ENCODE measurements at regions not wholly inside any gene's neighbourhood (a gene's known extent, or its start where the extent isn't known, plus 50 kb on each side); places are given as distances from the start of the nearest gene placed in this dataset.

DNA sequence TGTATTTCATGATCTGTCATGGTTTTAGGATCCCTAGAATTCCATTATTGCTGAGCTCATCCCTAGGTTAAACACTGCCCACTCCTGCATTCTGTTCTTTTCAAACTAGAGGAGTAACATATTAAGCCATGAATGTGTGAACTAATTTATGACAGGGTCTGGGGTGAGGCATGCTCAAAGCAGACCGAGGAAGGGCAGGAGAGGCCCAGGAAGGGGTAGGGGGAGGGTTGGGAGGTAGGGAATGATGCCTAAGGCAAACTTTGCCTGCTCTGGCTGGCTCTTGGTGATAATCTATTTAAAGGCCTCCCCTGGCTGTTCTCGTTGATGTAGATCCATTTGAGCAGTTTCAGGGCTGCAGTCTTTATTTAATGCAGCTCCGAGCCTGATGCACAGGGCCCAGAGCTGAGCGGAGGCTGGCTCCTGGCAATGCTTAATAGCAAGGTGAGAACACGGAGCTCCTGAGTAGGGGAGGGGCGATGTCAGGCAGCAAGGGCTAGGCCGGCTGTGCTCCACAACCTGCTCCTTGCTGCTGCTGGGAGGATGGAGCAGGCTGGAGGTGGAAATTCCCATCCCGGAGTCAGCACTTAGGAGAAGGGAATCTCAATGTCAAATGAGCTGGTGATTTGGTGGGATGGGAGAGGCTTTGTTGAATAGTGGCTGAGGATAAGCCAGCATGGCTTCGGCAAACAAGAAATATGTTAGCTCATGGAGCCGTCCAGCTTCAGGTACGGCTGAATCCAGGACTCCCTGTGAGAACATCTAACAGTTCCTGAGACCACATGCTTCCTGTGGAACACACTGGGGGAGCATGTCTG is 73.2 kb upstream of the UNC5A start:
- H3K4me1 ChIP-seq (ENCODE audit: control insufficient read depth, insufficient read depth, low read length), result no peaks in the 10 kb centered on the region
- ATAC-seq (no peak), DNase-seq (ENCODE audit: low read depth, low spot score) (no peak)
- no peaks in the 10 kb centered on the region for H3K36me3 ChIP-seq (ENCODE audit: control insufficient read depth, insufficient read depth, low read length)
- TF ChIP-seq, protein P1, sequence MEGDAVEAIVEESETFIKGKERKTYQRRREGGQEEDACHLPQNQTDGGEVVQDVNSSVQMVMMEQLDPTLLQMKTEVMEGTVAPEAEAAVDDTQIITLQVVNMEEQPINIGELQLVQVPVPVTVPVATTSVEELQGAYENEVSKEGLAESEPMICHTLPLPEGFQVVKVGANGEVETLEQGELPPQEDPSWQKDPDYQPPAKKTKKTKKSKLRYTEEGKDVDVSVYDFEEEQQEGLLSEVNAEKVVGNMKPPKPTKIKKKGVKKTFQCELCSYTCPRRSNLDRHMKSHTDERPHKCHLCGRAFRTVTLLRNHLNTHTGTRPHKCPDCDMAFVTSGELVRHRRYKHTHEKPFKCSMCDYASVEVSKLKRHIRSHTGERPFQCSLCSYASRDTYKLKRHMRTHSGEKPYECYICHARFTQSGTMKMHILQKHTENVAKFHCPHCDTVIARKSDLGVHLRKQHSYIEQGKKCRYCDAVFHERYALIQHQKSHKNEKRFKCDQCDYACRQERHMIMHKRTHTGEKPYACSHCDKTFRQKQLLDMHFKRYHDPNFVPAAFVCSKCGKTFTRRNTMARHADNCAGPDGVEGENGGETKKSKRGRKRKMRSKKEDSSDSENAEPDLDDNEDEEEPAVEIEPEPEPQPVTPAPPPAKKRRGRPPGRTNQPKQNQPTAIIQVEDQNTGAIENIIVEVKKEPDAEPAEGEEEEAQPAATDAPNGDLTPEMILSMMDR (IDR thresholded peaks at IDR 0.05), result no peak
- no peak for TF ChIP-seq SIN3A (IDR thresholded peaks at IDR 0.05; ENCODE audit: borderline replicate concordance, insufficient read depth, low read depth, low read length)
- TF ChIP-seq, protein P2, sequence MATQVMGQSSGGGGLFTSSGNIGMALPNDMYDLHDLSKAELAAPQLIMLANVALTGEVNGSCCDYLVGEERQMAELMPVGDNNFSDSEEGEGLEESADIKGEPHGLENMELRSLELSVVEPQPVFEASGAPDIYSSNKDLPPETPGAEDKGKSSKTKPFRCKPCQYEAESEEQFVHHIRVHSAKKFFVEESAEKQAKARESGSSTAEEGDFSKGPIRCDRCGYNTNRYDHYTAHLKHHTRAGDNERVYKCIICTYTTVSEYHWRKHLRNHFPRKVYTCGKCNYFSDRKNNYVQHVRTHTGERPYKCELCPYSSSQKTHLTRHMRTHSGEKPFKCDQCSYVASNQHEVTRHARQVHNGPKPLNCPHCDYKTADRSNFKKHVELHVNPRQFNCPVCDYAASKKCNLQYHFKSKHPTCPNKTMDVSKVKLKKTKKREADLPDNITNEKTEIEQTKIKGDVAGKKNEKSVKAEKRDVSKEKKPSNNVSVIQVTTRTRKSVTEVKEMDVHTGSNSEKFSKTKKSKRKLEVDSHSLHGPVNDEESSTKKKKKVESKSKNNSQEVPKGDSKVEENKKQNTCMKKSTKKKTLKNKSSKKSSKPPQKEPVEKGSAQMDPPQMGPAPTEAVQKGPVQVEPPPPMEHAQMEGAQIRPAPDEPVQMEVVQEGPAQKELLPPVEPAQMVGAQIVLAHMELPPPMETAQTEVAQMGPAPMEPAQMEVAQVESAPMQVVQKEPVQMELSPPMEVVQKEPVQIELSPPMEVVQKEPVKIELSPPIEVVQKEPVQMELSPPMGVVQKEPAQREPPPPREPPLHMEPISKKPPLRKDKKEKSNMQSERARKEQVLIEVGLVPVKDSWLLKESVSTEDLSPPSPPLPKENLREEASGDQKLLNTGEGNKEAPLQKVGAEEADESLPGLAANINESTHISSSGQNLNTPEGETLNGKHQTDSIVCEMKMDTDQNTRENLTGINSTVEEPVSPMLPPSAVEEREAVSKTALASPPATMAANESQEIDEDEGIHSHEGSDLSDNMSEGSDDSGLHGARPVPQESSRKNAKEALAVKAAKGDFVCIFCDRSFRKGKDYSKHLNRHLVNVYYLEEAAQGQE (IDR thresholded peaks at IDR 0.05; ENCODE audit: insufficient read depth in 1 of 2, low read depth in 2 of 2, low read length in 1 of 2), result no peak
- TF ChIP-seq POLR2AphosphoS5 (IDR thresholded peaks at IDR 0.05; ENCODE audit: low read depth, low read length), result no peak
- no peak for TF ChIP-seq TCF7L2 (IDR thresholded peaks at IDR 0.05; ENCODE audit: low read depth, low read length)
- H3K9me3 ChIP-seq (ENCODE audit: control insufficient read depth, insufficient read depth, low read depth, low read length), result no peaks in the 10 kb centered on the region
- POLR2A ChIA-PET, result interaction anchor here (0.5 kb wide), 1 partner anchor 220 kb away, joined by 3 read pairs; no protein-coding TSS in a partner anchor
- in situ Hi-C loops (cut with HindIII; ENCODE audit: low pct_unique_long_range_greater_than_20kb, low sequenced_read_pairs) (no loop called here), intact Hi-C loops (cut with micrococcal nuclease; ENCODE audit: unreplicated experiment) (no loop called here)
- CTCF ChIA-PET, result interaction anchor here (0.7 kb wide), 1 partner anchor 37 kb away, joined by 3 read pairs; no protein-coding TSS in a partner anchor
- H3K27me3 ChIP-seq (ENCODE audit: control insufficient read depth, insufficient read depth, low read length), result no peaks in the 10 kb centered on the region
- no peak overlapping the region for H3K4me3 ChIP-seq (ENCODE audit: low read depth in 2 of 2, low read length in 2 of 2)
- BruUV-seq (replicated peaks), result no TSS peak
- no peak overlapping the region for H3K27ac ChIP-seq (ENCODE audit: low read length)

DNA sequence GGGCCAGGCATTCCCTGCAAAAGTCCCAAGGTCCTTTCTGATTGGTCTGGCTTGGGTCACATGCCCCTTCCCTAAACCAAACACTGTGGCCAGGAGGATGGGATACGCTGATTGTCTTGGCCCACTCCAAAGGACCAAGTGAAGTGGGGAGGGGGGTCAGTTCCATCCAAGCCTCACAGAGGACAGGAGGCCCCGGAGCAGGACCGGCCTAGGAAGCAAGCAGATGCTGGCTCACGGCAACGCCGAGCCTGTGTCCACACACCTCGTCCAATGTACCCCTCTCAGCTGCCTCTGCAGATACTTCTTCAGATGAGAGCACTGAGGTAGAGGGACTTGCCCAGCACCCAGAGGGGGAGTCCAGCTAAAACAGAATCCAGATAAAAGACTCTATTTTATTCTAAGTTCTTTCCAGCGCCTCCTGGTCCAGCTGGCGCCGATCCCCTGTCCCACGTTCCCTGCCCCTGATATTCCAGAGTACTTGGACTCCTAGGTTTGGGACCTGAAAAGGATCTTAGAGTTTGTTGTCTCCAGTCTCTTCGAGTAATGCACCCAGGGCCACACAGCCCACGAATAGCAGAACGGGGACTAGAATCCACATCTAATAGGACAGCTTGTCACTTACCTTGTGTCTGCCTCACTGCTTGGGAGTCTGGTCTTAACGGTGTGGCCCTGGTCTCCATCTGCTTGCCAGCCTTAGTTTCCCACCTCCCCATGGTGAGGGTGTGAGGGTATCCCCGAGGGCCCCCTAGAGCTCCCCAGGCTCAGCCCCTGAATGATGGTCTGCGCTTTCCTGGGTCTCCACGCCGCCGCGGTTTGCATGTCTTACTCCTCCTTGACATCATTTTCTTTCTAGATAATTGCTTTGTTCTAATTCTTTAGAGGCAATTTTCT is 72.4 kb upstream of the UNC5A start:
- ATAC-seq (no peak), DNase-seq (ENCODE audit: low read depth, low spot score) (no peak)
- Histone ChIP-seq H3K36me3 (ENCODE audit: control insufficient read depth, insufficient read depth, low read length) (no peaks in the 10 kb centered on the region), H3K4me3 (ENCODE audit: low read depth in 2 of 2, low read length in 2 of 2) (no peak overlapping the region), H3K27me3 (ENCODE audit: control insufficient read depth, insufficient read depth, low read length) (no peaks in the 10 kb centered on the region), H3K4me1 (ENCODE audit: control insufficient read depth, insufficient read depth, low read length) (no peaks in the 10 kb centered on the region), H3K9me3 (ENCODE audit: control insufficient read depth, insufficient read depth, low read depth, low read length) (no peaks in the 10 kb centered on the region), H3K27ac (ENCODE audit: low read length) (no peak overlapping the region)
- in situ Hi-C loops (cut with HindIII; ENCODE audit: low pct_unique_long_range_greater_than_20kb, low sequenced_read_pairs), result no loop called here
- intact Hi-C loops (cut with micrococcal nuclease; ENCODE audit: unreplicated experiment), result no loop called here
- POLR2A ChIA-PET, result no interaction called here
- CTCF ChIA-PET, result no interaction called here
- TF ChIP-seq POLR2AphosphoS5 (IDR thresholded peaks at IDR 0.05; ENCODE audit: low read depth, low read length), result no peak
- no peak for TF ChIP-seq TCF7L2 (IDR thresholded peaks at IDR 0.05; ENCODE audit: low read depth, low read length)
- TF ChIP-seq, protein P1 (IDR thresholded peaks at IDR 0.05), result no peak
- TF ChIP-seq, protein P2 (IDR thresholded peaks at IDR 0.05; ENCODE audit: insufficient read depth in 1 of 2, low read depth in 2 of 2, low read length in 1 of 2), result no peak
- TF ChIP-seq SIN3A (IDR thresholded peaks at IDR 0.05; ENCODE audit: borderline replicate concordance, insufficient read depth, low read depth, low read length), result no peak
- BruUV-seq (replicated peaks), result no TSS peak
